ENCODE measurements at regions not wholly inside any gene's neighbourhood (a gene's known extent, or its start where the extent isn't known, plus 50 kb on each side); places are given as distances from the start of the nearest gene placed in this dataset.

- TF ChIP-seq CTCF (IDR thresholded peaks at IDR 0.05) = no peak
- TF ChIP-seq POLR2A (IDR thresholded peaks at IDR 0.05) = no peak
Measured at GRCh38 chr9:89880721-89881120, 275.9 kb downstream of the GADD45G start.
